AG10803 (cell line): ENCODE measurements at regions not wholly inside any gene's neighbourhood (a gene's known extent, or its start where the extent isn't known, plus 50 kb on each side); places are given as distances from the start of the nearest gene placed in this dataset.

Experiments
- DNase-seq: peaks from one replicate; pipeline ENCODE4 v3.0.0; 2010; ENCODE audit warnings: low read depth
- H3K4me3 ChIP-seq: 2 replicates; pipeline ENCODE4 v1.5.1; 2011; ENCODE audit warnings: mild to moderate bottlenecking, low read length, control low read depth
- TF ChIP-seq, protein P1 (sequence below): conservative IDR thresholded peaks from 2 replicates; pipeline ENCODE4 v1.5.1; 2011; ENCODE audit warnings: mild to moderate bottlenecking, low read length, control low read depth, inconsistent platforms

DNA sequence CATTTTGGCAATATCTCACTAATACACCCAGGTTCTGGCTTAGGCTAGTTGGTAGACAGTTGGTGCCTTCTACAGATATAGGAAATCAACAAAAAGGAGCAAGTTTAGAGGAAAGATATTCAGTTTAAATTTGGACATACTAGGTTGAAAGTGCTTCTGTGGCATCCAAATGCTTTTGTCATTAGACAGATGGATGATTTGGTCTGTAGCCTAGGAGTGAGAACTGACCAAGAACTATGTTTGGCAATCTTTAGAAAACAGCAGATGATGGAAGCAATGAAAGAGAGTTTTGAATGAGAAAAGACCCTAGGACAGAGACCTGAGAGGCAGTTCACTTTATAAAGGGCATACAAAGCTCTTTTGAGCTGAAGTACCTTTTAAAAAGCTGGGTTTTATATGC is 201.3 kb upstream of the FSHR start:
- TF ChIP-seq, protein P1, sequence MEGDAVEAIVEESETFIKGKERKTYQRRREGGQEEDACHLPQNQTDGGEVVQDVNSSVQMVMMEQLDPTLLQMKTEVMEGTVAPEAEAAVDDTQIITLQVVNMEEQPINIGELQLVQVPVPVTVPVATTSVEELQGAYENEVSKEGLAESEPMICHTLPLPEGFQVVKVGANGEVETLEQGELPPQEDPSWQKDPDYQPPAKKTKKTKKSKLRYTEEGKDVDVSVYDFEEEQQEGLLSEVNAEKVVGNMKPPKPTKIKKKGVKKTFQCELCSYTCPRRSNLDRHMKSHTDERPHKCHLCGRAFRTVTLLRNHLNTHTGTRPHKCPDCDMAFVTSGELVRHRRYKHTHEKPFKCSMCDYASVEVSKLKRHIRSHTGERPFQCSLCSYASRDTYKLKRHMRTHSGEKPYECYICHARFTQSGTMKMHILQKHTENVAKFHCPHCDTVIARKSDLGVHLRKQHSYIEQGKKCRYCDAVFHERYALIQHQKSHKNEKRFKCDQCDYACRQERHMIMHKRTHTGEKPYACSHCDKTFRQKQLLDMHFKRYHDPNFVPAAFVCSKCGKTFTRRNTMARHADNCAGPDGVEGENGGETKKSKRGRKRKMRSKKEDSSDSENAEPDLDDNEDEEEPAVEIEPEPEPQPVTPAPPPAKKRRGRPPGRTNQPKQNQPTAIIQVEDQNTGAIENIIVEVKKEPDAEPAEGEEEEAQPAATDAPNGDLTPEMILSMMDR, result no peak
- DNase-seq, result no peak
- H3K4me3 ChIP-seq, result no peak overlapping the region

DNA sequence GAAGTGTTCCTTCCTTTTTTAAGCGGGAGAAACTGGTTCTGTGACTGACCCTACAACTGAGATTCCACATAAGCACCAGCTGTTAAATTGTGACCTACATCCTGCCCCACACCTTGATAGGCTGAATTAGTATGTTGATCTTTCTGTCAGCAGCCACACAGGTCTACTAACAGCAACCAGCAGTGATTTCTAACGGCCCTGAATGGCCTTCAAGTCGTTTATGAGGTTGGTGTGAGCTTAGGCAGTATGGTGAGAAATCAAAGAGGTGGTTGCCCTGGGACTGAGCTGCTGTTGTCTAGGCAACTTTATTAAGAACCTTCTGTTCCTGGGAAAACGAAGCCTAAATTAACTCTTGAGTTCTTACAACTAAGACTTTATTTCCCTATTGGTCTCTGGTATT is 197.2 kb upstream of the FSHR start:
- DNase-seq, result no peak
- H3K4me3 ChIP-seq, result no peak overlapping the region
- TF ChIP-seq, protein P1, result no peak

DNA sequence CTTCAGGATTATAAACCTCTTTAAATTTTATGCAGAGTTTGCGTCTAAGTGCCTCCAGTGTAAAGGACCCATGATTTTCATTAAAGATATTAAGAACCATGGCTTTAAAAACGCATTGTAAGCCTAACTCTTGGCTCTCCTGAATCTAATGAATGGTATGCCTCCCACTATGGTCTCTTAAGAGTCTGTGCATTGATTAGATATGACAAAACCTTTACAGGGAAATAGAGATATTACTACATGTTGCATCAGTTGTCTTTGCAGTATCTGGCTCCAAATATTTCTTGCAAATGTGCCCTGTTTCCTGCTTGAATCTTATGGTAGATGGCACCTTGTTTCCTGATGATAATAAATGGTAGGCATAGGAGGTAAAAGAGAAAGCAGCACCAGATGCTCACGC is 189.3 kb upstream of the FSHR start:
- no peak overlapping the region for H3K4me3 ChIP-seq
- DNase-seq, result no peak
- TF ChIP-seq, protein P1, result no peak

DNA sequence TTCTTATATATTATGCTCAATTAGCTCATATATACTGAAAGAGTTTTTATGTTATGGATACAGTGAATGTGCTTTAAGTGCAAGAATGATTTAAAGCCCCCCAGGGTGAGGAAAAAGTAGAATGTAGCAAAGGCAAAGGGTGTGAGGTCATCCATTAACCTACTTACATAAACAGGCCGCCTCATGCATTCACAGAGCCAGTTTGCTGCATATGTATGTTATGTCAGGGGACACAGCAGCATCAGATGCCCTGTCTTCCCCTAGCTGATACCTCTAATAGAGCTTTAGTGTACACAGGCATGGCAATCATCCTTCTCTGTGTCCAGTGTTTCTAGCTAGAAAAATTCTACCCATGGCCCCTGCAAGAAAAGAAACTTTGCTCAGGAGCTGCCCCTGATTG is 187.8 kb upstream of the FSHR start:
- H3K4me3 ChIP-seq, result no peak overlapping the region
- DNase-seq, result no peak
- TF ChIP-seq, protein P1, result no peak

DNA sequence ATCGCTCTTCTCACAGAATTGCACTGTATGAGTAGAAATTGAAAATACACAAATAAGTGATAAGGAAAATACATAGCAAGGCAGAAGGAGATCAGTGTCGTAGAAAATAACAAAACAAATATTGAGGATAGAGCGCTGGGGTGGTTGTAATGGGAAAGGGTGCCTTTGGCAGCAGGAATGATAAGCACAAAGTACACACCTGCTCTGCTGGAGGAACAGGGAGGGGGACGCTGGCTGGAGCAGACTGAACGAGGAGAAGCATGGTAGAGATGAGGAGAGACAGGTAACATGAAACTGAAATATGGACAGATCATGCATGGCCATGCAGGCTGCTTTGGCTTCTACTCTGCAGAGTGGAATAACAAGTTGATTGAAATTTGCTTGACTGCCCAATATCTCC is 181.2 kb upstream of the FSHR start:
- no peak overlapping the region for H3K4me3 ChIP-seq
- TF ChIP-seq, protein P1, result no peak
- no peak for DNase-seq

DNA sequence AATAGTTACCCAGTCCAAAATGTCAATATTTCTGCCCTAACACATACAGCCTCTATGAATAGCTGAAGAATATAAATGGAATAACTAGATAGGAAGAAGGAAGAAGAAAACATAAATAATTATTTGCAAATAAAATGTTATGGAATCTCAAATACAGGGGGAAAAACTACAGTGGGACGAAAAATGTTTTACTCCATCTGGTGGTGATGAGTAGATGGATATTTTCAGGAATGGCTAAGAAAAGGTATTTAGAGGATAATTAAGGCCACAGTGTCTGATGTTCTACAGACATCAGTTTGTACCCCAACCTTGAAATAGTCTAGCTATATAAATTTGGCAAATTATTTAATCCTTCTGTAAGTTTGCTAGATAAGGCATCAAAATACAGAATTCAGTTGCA is 178.1 kb upstream of the FSHR start:
- H3K4me3 ChIP-seq, result no peak overlapping the region
- no peak for DNase-seq
- TF ChIP-seq, protein P1, result no peak

DNA sequence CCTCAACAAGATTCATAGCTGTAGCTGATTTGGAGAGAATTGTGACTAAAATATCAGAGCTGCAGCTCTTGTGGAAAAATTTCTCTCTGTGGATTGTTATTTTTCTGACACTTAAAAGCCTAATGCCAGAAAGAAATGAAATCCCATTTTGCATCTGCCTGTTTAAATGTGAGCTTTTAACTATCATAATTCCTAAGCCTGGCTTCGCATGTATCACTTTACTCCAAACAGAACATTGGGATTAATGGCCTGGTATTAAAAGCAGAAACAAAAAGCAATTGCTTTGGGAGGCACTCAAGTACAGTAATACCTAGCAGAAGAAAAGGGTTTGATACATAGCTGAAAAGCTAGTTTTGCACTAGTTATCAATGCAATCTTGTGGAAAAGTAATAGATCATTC is 164.2 kb upstream of the FSHR start:
- TF ChIP-seq, protein P1, result no peak
- H3K4me3 ChIP-seq, result no peak overlapping the region

More for the DNA sequence above, 164.2 kb upstream of the FSHR start:
- DNase-seq, result no peak
